Ramos (cell line): ENCODE measurements at regions not wholly inside any gene's neighbourhood (a gene's known extent, or its start where the extent isn't known, plus 50 kb on each side); places are given as distances from the start of the nearest gene placed in this dataset.

ENCODE experiments used
- in situ Hi-C: fragments of 300-500 bp; cut with MboI; formaldehyde crosslinking; loops from one replicate; pipeline ENCODE4 v1.14.3; 2022; ENCODE audit warnings: low sequenced_read_pairs; ENCODE audit not compliant: unreplicated experiment

GRCh38 chr16:85302018-85302847 lies 190.0 kb upstream of the CIBAR2 start:
- in situ Hi-C loops = no loop called here

GRCh38 chr16:85302848-85303353 lies 190.6 kb upstream of the CIBAR2 start:
- in situ Hi-C loops = no loop called here

GRCh38 chr16:85303354-85303883 lies 191.1 kb upstream of the CIBAR2 start:
- in situ Hi-C loops = no loop called here

GRCh38 chr16:85304337-85304736 lies 192.1 kb upstream of the CIBAR2 start:
- in situ Hi-C loops = no loop called here

GRCh38 chr16:85306071-85306792 lies 194.0 kb upstream of the CIBAR2 start:
- in situ Hi-C loops = no loop called here

GRCh38 chr16:85306793-85307551 lies 194.7 kb upstream of the CIBAR2 start:
- in situ Hi-C loops = no loop called here

- in situ Hi-C loops = no loop called here
Measured at GRCh38 chr16:85307552-85308364, 195.5 kb upstream of the CIBAR2 start.

- in situ Hi-C loops = no loop called here
Measured at GRCh38 chr16:85308611-85309540, 196.6 kb upstream of the CIBAR2 start.

- in situ Hi-C loops = no loop called here
Measured at GRCh38 chr16:85309656-85310587, 197.7 kb upstream of the CIBAR2 start.

- in situ Hi-C loops = no loop called here
Measured at GRCh38 chr16:85310868-85311585, 198.8 kb upstream of the CIBAR2 start.

GRCh38 chr16:85311741-85312140 lies 199.5 kb upstream of the CIBAR2 start:
- in situ Hi-C loops = no loop called here

- in situ Hi-C loops = no loop called here
Measured at GRCh38 chr16:85312174-85312573, 199.9 kb upstream of the CIBAR2 start.

GRCh38 chr16:85312642-85313525 lies 200.6 kb upstream of the CIBAR2 start:
- in situ Hi-C loops = no loop called here

GRCh38 chr16:85313526-85314301 lies 201.4 kb upstream of the CIBAR2 start:
- in situ Hi-C loops = no loop called here

GRCh38 chr16:85314512-85314971 lies 202.3 kb upstream of the CIBAR2 start:
- in situ Hi-C loops = no loop called here
